ENCODE measurements at regions not wholly inside any gene's neighbourhood (a gene's known extent, or its start where the extent isn't known, plus 50 kb on each side); places are given as distances from the start of the nearest gene placed in this dataset.

DNA sequence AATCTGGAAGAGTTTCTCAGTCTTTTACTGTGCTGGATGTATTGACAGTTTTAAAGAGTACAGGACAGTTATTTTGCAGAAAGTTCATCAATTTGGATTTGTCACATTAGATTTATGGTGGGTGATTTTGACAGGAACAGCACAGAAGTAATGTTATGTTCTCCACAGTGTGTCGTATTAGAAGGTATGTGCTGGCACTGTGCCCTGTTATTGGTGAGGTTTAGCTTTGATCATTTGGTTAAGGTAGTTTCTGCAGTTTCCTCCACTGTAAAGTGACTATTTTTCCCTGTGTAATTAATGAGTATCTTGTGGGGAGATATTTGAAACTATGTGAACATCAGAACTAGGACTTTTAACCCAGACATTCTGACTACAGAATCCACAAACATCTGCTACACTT, 308.5 kb upstream of the TBX3 start:
- no peak for TF ChIP-seq CTCF (IDR thresholded peaks at IDR 0.05; ENCODE audit: borderline replicate concordance, insufficient read depth, low read depth, low read length)
- H3K4me3 ChIP-seq (ENCODE audit: low read depth, low read length) = no peak overlapping the region

- no peak overlapping the region for H3K4me3 ChIP-seq (ENCODE audit: low read depth, low read length)
- no peak for TF ChIP-seq CTCF (IDR thresholded peaks at IDR 0.05; ENCODE audit: borderline replicate concordance, insufficient read depth, low read depth, low read length)
Observed at GRCh38 chr12:114990381-114990780, 306.4 kb upstream of the TBX3 start.

GRCh38 chr12:114986849-114987248, 302.9 kb upstream of the TBX3 start:
- TF ChIP-seq CTCF (IDR thresholded peaks at IDR 0.05; ENCODE audit: borderline replicate concordance, insufficient read depth, low read depth, low read length) = no peak
- H3K4me3 ChIP-seq (ENCODE audit: low read depth, low read length) = no peak overlapping the region

DNA sequence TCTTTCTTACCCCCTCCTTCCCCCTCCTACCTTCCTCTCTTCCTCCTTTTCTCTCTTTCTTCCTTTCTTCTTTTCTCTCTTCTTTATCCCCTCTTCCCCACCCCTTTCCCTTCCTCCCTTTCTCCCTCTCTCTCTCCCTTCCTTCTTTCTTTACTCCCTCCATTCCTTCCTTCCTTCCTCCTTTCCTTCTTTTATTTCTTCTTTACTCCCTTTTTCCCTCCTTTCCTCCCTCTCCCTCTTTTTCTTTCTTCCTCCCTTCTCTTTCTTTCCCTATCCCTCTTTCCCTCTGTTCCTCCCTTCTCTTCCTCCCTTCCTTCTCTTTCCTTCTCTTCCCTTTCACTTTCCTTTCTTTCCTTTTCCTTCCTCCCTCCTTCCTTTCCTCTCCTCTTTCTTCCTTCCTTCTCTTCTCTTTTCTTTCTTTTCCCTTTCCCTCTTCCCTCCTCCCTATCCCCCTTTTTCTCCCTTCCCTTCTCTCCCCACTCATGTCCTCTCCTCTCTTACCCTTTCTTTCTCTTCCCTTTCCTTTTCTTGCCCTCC, 302.3 kb upstream of the TBX3 start:
- TF ChIP-seq CTCF (IDR thresholded peaks at IDR 0.05; ENCODE audit: borderline replicate concordance, insufficient read depth, low read depth, low read length) = no peak
- H3K4me3 ChIP-seq (ENCODE audit: low read depth, low read length) = no peak overlapping the region

DNA sequence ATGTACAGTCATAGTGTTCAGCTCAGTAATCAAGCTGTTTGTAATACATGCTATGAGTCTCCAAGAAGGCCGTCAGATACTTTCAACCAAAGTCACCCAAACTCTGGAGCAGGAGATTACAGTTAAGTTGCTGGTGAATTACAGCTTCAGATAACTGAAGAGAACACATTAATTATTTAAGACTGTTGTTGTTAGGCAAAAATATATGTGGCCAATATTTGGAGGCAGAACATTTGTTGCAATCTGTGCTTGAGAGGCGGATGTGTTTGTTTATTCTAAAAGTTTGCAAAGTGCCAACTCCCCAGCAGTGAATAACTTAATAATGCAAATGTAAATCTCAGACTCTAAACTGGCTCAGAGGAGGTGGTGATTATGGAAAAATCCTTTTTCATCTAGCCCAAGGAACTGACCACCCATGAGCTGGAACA, 300.7 kb upstream of the TBX3 start:
- no peak for TF ChIP-seq CTCF (IDR thresholded peaks at IDR 0.05; ENCODE audit: borderline replicate concordance, insufficient read depth, low read depth, low read length)

GRCh38 chr12:114982760-114983159, 298.8 kb upstream of the TBX3 start:
- H3K4me3 ChIP-seq (ENCODE audit: low read depth, low read length) = no peak overlapping the region
- TF ChIP-seq CTCF (IDR thresholded peaks at IDR 0.05; ENCODE audit: borderline replicate concordance, insufficient read depth, low read depth, low read length) = no peak

More for the DNA sequence above, 300.7 kb upstream of the TBX3 start:
- no peak overlapping the region for H3K4me3 ChIP-seq (ENCODE audit: low read depth, low read length)

- H3K4me3 ChIP-seq (ENCODE audit: low read depth, low read length) = no peak overlapping the region
- no peak for TF ChIP-seq CTCF (IDR thresholded peaks at IDR 0.05; ENCODE audit: borderline replicate concordance, insufficient read depth, low read depth, low read length)
Observed at GRCh38 chr12:114981036-114981435, 297.1 kb upstream of the TBX3 start.

All from GM12875 (cell line).